ENCODE measurements at regions not wholly inside any gene's neighbourhood (a gene's known extent, or its start where the extent isn't known, plus 50 kb on each side); places are given as distances from the start of the nearest gene placed in this dataset.

DNA sequence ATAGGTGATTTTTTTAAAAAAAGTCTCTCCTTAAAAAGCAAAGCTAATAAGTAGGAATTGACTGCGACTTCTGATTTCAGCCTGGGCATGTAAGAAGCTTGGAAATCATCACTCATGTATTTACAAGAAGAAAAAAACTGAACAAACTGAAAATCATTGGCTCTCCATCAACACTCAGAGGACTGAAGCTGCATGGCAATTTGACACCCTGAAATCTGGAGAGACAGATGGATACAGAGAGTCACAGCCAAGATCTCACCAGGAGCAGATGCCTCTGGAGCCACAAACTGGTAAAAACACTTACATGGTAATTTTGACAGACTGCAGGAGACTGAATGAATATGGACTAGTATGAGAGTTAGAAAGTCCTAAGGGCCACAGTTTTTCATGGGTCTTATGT is 191.2 kb upstream of the TCF21 start:
- TF ChIP-seq, protein P1, sequence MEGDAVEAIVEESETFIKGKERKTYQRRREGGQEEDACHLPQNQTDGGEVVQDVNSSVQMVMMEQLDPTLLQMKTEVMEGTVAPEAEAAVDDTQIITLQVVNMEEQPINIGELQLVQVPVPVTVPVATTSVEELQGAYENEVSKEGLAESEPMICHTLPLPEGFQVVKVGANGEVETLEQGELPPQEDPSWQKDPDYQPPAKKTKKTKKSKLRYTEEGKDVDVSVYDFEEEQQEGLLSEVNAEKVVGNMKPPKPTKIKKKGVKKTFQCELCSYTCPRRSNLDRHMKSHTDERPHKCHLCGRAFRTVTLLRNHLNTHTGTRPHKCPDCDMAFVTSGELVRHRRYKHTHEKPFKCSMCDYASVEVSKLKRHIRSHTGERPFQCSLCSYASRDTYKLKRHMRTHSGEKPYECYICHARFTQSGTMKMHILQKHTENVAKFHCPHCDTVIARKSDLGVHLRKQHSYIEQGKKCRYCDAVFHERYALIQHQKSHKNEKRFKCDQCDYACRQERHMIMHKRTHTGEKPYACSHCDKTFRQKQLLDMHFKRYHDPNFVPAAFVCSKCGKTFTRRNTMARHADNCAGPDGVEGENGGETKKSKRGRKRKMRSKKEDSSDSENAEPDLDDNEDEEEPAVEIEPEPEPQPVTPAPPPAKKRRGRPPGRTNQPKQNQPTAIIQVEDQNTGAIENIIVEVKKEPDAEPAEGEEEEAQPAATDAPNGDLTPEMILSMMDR (IDR thresholded peaks at IDR 0.05): no peak
- TF ChIP-seq EZH2phosphoT487 (IDR thresholded peaks at IDR 0.05) (no peak), EZH2 (IDR thresholded peaks at IDR 0.05) (no peak)
- no peak overlapping the region for H3K4me3 ChIP-seq
- no peaks in the 10 kb centered on the region for H3K79me2 ChIP-seq (ENCODE audit: low read depth)

DNA sequence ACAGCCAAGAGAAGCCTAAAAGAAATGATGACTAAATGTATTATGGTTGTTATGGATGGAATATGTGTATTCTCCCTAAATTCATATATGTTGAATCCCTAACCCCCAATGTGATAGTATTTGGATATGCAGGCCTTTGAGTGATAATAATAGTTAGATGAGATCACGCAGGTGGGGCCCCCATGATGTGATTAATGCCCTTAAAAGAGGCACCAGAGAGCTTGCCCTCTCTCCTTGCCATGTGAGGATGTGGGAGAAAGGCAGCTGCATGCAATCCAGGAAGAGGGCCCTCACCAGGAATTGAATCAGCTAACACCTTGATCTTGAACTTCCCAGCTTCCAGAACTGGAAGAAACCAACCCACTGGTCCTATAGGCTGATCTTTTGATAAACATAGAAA is 190.6 kb upstream of the TCF21 start:
- Mint-ChIP-seq H3K27ac (no peak overlapping the region), H3K9me3 (no peaks in the 10 kb centered on the region), H3K27me3 (ENCODE audit: insufficient read depth, low read depth) (peaks cover 3% of the 10 kb centered on the region), H3K4me3 (no peak overlapping the region), H3K36me3 (no peaks in the 10 kb centered on the region), H3K4me1 (no peaks in the 10 kb centered on the region)
- Histone ChIP-seq H3K4me1 (no peaks in the 10 kb centered on the region), H3K27me3 (no peaks in the 10 kb centered on the region), H3K9ac (no peak overlapping the region), H3F3A (ENCODE audit: low read depth) (no peaks in the 10 kb centered on the region), H3K9me3 (ENCODE audit: low read depth) (no peaks in the 10 kb centered on the region), H3K4me3 (no peak overlapping the region), H3K27ac (no peak overlapping the region), H3K4me2 (no peak overlapping the region), H3K79me2 (ENCODE audit: low read depth) (no peaks in the 10 kb centered on the region), H3K36me3 (no peaks in the 10 kb centered on the region), H4K20me1 (ENCODE audit: low read depth) (no peaks in the 10 kb centered on the region), H2AFZ (replicated peaks) (no peak overlapping the region)
- no peak for DNase-seq (ENCODE audit: low spot score)
- TF ChIP-seq, protein P1 (IDR thresholded peaks at IDR 0.05): no peak
- TF ChIP-seq EZH2phosphoT487 (IDR thresholded peaks at IDR 0.05) (no peak), EZH2 (IDR thresholded peaks at IDR 0.05) (no peak)

More for the DNA sequence above, 191.2 kb upstream of the TCF21 start:
- Histone ChIP-seq H4K20me1 (ENCODE audit: low read depth) (no peaks in the 10 kb centered on the region), H3K27ac (no peak overlapping the region), H3K4me2 (no peak overlapping the region), H3K9me3 (ENCODE audit: low read depth) (no peaks in the 10 kb centered on the region), H3K9ac (no peak overlapping the region), H3F3A (ENCODE audit: low read depth) (no peaks in the 10 kb centered on the region), H3K27me3 (no peaks in the 10 kb centered on the region), H2AFZ (replicated peaks) (no peak overlapping the region), H3K4me1 (no peaks in the 10 kb centered on the region), H3K36me3 (no peaks in the 10 kb centered on the region)
- Mint-ChIP-seq H3K4me1 (no peaks in the 10 kb centered on the region), H3K9me3 (no peaks in the 10 kb centered on the region), H3K36me3 (no peaks in the 10 kb centered on the region), H3K27ac (no peak overlapping the region), H3K27me3 (ENCODE audit: insufficient read depth, low read depth) (peaks cover 3% of the 10 kb centered on the region), H3K4me3 (no peak overlapping the region)
- DNase-seq (ENCODE audit: low spot score): no peak

DNA sequence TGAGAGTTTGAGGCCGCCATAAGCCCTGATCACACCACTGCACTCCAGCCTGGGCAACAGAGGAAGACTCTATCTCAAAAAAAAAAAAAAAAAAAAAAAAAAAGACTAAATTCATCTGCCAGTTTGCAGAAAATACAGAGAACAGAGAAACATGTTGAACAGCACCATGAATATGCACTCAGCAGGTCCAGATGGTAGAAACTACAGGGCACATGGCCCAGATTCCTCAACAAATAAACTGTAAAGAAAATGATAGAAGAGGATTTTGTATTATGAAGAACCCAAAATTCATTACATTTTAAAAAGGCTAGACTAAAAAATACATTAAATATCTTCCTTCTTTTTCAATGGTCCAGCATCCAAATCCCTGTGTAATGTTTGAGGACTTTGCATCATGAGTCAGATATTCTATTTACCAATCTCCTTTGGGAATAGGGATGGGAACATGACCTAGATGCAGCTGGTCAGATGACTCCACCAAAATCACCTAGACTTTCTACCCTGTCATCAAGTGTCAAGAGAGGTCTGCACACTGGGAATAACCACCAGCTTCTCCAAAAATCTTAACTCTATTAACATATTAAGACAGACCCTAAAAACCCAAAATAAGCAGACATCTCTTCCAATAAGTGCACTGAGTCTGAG is 189.1 kb upstream of the TCF21 start:
- Mint-ChIP-seq H3K36me3 (no peaks in the 10 kb centered on the region), H3K27ac (no peak overlapping the region), H3K9me3 (no peaks in the 10 kb centered on the region), H3K27me3 (ENCODE audit: insufficient read depth, low read depth) (peaks cover 3% of the 10 kb centered on the region), H3K4me1 (no peaks in the 10 kb centered on the region), H3K4me3 (no peak overlapping the region)
- no peak overlapping the region for H3K4me3 ChIP-seq
- no peaks in the 10 kb centered on the region for H3K9me3 ChIP-seq (ENCODE audit: low read depth)
- no peaks in the 10 kb centered on the region for H3K4me1 ChIP-seq
- H3K27ac ChIP-seq: no peak overlapping the region
- no peak overlapping the region for H3K9ac ChIP-seq
- TF ChIP-seq EZH2phosphoT487 (IDR thresholded peaks at IDR 0.05) (no peak), EZH2 (IDR thresholded peaks at IDR 0.05) (no peak)
- TF ChIP-seq, protein P1 (IDR thresholded peaks at IDR 0.05): no peak
- H4K20me1 ChIP-seq (ENCODE audit: low read depth): no peaks in the 10 kb centered on the region
- no peak overlapping the region for H2AFZ ChIP-seq (replicated peaks)
- no peak overlapping the region for H3K4me2 ChIP-seq
- no peaks in the 10 kb centered on the region for H3K27me3 ChIP-seq
- no peaks in the 10 kb centered on the region for H3F3A ChIP-seq (ENCODE audit: low read depth)
- H3K79me2 ChIP-seq (ENCODE audit: low read depth): no peaks in the 10 kb centered on the region
- no peak for DNase-seq (ENCODE audit: low spot score)
- H3K36me3 ChIP-seq: no peaks in the 10 kb centered on the region

Data from neural progenitor cell (in vitro differentiated cells).